GM04503 (cell line): ENCODE measurements at regions not wholly inside any gene's neighbourhood (a gene's known extent, or its start where the extent isn't known, plus 50 kb on each side); places are given as distances from the start of the nearest gene placed in this dataset.

ENCODE experiments used
- DNase-seq: peaks from one replicate; pipeline ENCODE4 v3.0.0-alpha.2; 2012; ENCODE audit warnings: low read depth

DNA sequence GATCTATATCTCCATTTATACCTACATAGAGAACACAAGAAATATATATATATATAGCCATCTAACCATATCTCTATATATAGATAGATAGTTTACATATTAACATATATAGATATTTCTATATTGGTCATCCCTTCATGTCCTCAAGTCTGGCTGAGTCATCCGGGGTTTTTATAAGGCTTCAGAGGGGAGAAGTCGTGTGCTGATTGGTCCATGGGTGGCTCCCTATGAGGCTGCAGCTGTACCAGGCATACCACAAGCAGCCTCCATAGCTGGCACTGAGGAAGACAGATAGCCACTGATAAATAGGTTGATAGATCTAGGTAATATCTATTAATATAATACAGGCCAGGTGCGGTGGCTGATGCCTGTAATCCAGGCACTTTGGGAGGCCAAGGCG, 618.3 kb upstream of the SETBP1 start:
- DNase-seq, result no peak

DNA sequence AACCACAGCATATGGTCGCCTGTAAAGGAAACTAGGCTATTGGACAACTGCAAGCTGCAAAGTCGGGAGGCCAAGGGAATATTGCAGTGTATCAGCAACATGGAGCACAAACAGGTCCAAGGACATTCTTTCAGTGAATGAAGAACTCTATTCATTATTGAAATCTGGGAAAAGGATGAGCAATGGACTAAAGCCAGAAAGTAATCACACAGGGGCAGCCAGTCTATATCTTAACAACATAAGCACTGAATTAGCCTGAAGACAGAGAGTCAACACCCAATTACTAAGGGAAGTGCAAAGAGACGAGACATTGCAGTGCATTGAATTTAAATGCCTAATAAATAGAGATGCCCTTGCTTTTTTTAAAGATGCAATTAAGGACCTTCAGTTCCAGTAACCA, 615.5 kb upstream of the SETBP1 start:
- no peak for DNase-seq

DNA sequence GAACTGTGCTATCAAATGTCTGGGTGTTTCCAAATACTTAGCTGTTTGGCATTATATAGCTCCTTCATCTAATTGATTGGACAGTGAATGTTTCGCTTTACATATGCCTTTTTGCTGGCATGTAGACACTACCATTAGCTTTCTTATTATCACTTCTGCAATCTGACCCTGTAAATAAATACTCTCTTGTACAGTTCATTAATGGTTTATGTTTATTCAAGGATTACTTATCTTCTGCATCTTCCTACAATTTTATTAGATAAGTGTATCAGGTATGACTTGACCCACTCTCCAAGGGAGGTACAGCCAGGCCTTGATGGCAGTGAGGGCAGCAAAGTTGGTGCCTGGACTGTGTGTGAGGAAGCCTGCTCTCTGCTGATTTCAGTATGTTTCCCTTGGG, 614.1 kb upstream of the SETBP1 start:
- no peak for DNase-seq

DNA sequence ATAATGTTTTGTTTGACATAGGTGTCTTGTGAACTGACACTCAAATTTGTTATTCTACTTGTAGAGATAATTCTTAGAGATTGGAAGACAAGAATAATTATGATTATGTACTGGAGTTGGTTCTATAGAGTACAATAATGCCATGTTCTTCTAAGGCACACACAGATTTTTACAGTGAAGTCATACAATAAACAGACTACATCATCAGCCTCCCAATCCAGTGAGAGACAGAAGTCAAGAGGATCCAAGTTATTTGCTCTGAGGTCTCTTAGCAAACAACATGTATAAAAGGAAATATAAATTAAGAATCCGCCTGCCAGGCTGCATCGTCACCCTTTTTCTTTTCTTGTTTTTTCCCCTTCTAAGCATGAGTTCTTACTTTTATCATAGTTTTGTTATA, 613.5 kb upstream of the SETBP1 start:
- no peak for DNase-seq

DNA sequence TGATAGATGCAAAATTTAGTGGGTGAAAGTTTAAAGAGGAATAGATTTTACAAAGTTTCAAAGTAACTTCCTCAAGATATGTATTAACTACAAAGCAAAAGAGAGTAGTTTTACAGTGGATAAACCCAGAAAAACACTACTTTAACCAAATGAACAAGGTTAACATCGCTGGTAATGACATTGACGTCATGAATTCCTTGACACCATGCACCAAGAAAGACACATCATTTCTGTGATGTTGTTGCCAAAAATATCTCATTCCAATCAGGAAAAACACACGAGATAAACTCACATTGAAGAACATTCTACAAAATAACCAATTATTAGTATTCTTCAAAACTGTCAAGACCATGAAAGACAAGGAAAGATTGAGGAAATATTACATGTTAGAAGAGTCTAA, 605.6 kb upstream of the SETBP1 start:
- DNase-seq, result no peak

DNA sequence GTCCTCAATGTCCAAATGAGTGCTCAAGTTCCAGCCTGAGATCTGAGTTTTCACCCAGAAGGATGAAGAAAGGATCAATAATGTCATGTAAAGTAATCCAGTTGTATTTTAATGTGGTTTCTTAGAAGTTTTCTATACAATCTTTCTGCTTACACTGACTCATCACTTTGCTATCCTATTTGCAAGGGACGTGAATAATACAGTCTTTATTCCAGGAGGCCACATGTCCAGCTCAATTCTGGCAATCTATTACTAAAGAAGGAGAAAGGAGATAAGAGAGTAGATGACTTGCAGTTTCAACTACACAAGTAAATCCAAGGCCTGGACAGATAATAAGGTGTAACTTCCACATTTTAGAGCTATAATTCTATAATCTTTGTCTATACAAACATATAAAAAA, 601.1 kb upstream of the SETBP1 start:
- DNase-seq, result no peak

DNA sequence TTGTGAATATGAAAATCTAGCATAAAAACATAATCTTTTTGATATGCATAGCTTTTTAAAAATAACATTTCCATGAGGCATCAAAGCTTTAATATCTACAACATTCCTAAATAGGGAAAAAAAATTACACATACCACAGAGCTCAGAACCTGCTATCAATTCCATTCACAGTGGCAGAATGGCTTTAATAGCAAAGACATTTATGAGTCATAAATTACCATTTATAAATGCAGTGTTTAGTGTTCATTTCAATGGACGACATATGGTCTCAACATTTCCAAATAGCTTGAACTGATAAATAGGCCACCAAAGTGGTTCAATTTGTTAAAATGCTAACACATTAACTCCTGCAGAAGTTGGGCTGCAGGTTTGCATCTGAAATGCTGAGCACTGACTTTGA, 600.6 kb upstream of the SETBP1 start:
- DNase-seq, result no peak

DNA sequence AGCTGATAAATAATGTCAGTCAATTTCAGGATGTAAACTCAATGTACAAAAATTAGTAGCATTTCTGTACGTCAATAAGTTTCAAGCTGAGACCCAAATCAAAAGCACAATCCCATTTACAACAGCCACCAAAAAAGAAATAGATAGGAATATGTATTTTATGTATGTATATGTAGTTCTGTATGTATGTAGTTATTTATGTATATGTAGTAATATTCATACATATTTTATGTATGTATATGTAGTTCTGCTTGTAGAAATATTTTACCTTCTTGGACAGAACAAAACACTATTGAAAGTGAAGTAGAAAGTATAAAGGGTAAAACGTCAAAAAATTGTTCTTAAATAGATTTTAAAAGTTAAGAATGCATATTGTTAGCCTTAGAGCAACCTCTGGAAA, 591.0 kb upstream of the SETBP1 start:
- no peak for DNase-seq

DNA sequence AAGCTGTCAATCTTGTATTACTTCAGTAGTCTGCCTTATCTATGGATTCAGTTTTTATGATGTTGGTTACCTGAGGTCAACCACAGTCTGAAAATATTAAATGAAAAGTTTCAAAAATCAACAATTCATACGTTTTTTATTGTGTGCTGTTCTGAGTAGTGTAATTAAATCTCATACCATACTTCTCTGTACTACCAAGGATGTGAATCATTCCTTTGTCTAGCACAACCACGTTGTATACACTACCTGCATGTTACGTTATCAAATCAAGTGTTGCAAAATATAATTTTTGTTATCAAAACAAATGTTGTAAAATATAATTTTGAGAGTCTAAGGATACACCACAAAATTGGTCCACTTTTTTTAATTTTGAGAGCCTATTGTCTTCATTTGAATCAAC, 590.2 kb upstream of the SETBP1 start:
- DNase-seq, result no peak

DNA sequence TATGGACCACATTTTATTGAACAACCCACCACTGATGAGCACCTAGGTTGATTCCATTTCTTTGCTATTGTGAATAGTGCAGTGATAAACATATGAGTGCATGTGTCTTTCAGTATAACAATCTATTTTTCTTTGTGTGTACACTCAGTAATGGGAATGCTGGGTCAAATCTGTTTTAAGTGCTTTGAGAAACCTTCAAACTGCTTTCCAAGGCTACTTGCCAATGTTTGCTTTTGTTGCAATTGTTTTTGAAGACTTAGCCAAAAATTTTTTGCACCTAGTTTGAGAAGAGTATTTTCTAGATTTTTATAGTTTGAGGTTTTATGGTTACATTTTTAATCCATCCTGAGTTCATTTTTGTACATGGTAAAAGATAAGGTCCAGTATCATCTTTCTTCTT, 587.4 kb upstream of the SETBP1 start:
- DNase-seq, result no peak

DNA sequence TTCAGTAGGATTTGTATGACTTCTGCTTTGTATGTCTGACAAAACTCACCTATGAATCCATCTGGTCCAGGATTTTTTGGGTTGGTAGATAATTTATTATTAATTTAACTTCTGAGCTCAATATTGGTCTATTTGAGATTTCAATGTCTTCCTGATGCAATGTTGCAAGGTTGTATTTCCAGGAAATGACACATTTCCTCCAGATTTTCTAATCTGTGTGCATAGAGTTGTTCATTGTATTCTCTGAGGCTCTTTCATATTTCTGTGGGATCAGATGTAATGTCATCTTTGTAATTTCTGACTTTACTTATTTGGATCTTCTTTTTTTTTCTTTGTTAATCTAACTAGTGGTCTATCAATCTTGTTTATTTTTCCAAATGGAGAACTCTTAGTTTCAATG, 584.7 kb upstream of the SETBP1 start:
- no peak for DNase-seq

DNA sequence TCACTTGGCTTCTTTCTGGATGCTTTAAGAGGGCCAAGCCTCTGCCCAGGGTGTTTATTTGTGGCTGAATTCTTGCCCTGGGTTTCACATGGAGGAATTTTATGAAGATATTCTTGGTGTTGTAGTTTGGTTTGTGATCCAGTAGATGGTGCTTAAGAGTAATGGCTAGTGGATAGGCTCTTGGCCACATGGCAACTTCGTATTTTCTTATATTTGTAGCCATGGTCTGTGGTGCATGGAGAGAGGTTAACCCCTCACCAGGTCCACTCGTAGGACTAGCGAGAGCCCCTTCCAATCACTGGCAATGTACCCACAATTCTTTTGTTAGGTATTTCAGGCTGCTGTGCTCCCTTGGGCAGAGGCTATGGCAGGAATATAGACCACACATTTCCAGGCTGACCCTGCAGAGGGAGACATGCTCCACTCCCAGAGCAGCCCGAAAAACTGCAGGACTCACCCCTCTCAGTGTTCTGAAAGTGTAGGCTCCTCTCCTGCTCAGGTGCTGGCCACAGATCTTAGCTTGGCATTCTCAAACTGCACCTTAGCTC, 582.1 kb upstream of the SETBP1 start:
- peak; percentile 7 for DNase-seq

DNA sequence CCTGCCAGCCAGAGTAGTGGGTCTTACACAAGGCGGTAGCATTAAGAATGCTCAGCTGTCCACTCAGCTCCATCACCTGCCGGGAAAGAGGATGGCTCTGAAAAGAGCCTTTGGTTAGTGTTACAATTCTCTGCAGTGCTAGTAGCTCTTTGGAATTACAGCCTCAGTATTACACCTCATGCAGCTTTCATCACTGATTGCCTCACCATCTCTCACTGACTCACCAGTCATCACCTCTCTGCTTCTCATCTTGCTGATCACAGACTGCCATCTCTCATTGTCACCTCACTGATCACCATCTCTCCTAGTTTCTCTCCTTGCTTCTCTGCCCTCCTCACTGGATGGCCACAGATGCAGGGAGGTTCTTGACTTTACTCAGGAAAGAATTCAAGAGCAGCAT, 573.5 kb upstream of the SETBP1 start:
- no peak for DNase-seq

DNA sequence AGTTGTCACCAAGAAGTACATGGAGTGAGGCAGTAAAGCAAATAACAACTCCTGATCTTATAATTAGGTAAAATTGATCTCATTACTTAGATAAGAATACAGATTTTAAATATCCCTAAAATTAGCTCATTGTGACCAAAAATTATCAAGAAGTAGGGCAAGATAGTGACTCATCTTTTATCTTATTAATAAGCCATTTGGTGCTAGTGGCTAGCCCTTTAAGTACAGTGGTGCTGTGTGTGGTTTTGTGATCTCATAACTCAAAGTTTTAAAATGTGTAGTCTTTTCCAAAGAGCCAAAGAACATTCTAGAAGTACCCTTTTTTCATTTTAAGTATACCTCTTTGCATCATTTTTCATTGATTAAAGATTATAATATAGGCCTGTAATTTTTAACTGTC, 569.4 kb upstream of the SETBP1 start:
- no peak for DNase-seq

DNA sequence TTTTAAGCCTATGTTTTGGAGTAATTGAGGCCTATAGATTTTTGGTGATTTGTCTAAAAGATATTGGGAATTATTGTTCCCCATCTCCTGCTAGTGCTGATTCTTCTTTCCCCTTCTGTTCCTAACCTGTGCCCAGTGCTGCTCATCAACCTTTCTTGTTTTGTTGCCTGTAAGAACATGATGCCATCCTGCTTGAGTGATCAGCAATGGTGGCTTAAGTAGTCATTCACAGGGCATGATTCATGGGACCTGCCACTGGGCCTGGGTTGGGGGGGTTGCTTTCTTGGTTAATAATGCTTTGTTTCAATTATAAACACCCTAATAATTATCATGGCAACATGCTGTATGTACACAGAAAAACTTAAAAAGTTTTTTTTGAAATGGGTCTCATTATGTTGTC, 562.9 kb upstream of the SETBP1 start:
- DNase-seq, result no peak

DNA sequence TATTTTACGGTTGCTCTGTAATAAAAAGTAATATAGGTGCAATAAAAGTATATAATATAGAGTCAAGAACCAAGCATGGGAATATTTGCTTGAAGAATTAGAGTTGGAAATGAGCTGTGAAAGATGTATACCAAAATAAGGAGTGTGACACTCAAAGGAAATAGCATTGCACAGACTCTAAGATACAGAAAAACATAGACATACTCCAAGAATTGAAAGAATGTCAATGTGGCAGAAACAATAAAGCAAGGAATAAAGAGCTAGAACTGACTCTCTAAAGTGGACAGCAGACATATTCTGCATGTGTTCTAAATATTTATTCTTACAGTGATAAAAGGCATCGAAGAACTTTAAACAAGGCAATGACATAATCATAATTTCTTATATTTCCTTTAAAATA, 561.1 kb upstream of the SETBP1 start:
- no peak for DNase-seq

DNA sequence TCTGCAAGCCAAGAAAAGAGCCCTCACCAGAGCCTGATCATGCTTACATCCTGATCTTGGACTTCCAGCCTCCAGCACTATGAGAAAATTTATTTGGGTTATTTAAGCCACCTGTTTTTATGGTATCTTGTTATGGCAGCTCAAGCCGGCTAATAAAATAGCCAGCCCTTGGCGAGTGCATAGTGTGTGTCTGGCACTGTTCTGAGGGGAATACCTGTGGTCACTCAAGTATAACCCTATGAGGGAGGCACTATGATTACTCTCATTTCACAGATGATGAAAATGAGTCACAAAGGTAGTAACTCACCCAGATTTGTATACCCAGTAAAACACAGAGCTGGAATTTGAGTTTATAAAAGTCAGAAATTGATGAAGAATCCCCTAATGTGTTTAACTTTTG, 556.9 kb upstream of the SETBP1 start:
- no peak for DNase-seq

DNA sequence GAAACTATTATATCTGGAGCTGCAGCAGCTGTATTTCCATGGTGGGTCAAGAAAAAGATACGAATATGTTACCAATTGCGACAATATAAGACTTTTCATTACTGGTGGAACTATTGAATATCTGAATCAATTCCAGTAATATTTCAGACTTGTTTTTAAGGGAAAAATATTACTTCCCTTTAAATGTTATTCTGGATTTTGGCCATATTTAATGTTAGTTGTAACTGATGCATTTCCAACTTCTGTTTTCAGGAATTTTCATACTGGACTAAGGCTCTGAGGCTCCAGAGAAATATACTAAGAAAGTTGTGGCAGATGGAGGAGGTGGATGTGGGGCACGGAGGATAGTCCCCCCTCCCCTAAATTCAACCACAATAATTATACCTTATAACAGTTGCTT, 555.2 kb upstream of the SETBP1 start:
- DNase-seq, result no peak

DNA sequence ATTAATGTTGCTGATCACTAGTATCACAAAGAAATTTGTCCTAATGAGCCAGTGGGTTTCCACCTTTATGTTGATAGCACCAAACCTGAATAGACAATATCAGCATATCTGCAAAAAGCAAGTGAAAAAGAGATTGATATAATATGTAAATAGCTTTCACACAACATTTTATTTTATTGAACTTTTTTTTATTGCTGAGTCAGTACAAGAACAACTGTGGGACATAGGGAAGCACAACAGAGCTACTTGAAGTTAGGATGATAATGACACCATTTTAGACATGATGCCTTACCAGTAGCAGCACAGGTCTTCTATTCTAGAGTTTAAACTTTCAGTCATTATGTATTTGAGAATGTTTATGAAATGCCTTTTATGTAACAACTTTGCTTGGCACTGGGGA, 554.1 kb upstream of the SETBP1 start:
- DNase-seq, result no peak

DNA sequence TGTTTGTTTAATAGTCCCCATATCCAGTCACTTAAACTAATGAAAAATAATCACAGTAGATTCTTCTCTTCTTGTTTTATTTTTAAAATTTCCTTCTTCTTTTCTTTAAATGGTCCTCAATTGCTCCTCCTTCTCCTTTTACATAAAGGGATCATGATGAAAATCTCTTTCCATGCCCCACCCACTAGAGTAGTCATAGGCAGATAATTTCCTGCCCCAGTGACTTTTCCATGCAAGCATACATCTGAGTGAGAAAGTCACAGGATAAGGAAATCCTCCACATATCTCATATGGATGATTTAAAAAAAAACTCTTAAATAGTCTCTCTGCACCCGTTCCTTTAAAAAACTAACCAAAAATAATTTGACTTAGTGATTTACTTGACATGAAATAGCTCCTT, 552.3 kb upstream of the SETBP1 start:
- no peak for DNase-seq

DNA sequence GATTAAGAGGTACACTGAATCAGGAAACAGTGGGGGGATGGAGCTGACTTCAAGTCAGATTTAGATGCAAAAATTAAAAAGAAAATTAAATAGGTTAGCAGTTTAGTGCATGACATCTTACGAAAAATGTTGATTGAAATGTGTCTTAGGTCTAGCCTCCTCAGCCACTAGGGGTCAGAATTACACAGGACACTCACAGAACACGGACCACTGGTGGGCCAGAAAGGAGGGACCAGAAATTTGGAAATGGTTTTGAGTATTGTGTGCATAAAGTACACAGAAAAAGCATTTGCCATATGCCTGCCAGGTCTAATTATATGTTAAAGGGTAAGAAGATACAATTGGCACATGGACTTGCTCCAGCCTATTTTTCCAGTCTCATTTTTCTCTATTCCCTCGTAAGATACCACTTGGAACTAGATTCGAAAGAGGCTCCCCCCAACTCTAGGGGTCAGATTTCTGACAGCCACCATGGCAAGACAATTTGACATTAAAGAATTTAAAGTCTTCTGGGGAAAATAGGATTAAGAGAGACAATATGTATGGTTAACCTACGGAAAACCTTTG, 550.2 kb upstream of the SETBP1 start:
- no peak for DNase-seq

DNA sequence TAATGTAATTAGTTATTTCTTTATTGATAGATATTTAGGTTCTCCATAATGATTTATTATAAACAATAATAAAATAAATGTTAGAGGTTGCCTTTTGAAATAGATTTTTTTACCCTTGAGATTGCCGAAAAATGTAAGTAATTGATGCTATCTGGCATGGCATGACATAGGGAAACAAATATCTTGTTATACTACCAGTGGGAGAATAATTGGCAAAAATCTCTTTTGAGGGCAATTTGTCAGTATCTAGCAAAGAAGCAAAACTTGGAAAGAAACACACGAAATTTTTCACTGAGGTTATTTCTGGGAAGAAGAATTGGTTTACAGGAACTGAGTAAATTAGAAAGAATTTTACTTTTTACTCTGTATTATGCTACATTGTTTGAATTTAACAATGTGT, 547.2 kb upstream of the SETBP1 start:
- DNase-seq, result no peak

DNA sequence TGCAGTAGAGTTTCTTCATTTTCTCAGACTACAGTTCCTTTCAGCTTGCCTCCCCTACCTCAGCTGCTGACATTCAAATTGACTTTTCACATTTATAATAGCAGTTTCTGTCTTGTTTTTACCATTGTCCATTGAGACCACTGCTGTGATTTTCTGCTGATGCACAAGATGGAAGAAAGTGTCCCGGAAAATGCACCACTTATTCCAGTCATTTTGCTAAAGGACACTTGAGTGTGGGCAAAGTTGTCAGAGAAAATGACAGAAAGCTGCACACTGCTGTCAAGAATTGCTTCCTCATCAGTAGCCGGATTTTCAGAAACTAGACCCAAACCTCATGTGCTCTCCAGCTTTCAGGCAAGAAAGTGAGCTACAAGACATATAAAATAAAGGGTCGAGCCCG, 546.2 kb upstream of the SETBP1 start:
- no peak for DNase-seq

DNA sequence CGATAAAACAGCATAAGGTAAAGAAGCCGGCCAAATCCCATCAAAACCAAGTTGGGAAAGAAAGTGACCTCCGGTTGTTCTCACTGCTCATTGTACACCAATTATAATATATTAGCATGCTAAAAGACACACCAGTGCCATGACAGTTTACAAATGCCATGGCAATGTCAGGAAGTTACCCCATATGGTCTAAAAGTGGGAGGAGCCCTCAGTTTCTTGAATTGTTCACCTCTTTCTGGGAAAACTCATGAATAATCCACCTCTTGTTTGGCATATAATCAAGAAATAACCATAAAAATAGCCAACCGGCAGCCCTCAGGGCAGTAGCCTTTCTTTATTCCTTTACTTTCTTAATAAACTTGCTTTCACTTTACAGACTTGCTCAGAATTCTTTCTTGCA, 544.9 kb upstream of the SETBP1 start:
- DNase-seq, result no peak

DNA sequence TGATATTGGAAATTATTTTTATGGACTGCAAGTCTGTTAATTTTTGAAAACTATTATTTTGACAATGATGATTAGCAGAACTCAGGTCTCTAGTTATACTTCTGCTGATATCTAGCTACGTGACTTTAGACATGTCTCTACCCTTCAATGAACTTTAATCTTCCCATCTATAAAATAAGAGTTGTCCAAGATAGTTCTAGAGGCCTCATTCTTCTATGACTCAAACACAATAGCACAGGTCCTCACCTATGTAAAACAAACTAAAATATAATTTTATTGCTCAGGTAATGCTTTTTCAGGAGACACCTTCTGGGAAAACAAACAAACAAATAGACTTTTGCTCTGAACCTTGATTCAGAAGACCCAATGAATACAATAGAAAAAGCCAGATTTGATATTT, 544.4 kb upstream of the SETBP1 start:
- no peak for DNase-seq
